HG03469 (cell line): ENCODE measurements at regions not wholly inside any gene's neighbourhood (a gene's known extent, or its start where the extent isn't known, plus 50 kb on each side); places are given as distances from the start of the nearest gene placed in this dataset.

ENCODE experiments used
- ATAC-seq: cut with Tn5 transposase; IDR thresholded peaks from one replicate; pipeline ENCODE4 v1.9.1; 2021; ENCODE audit warnings: mild to moderate bottlenecking, moderate library complexity, moderate number of reproducible peaks; ENCODE audit not compliant: unreplicated experiment

- ATAC-seq: no peak
Measured at GRCh38 chr13:70923863-70924752, 815.9 kb upstream of the KLHL1 start.

- no peak for ATAC-seq
Measured at GRCh38 chr13:70911286-70911685, 803.0 kb upstream of the KLHL1 start.

- no peak for ATAC-seq
Measured at GRCh38 chr13:70908795-70909194, 800.5 kb upstream of the KLHL1 start.

- no peak for ATAC-seq
Measured at GRCh38 chr13:70905035-70905434, 796.8 kb upstream of the KLHL1 start.

GRCh38 chr13:70896136-70896535 lies 787.9 kb upstream of the KLHL1 start:
- no peak for ATAC-seq

GRCh38 chr13:70895599-70895998 lies 787.3 kb upstream of the KLHL1 start:
- ATAC-seq: no peak

- no peak for ATAC-seq
Measured at GRCh38 chr13:70894258-70894657, 786.0 kb upstream of the KLHL1 start.

GRCh38 chr13:70893832-70894231 lies 785.6 kb upstream of the KLHL1 start:
- no peak for ATAC-seq

GRCh38 chr13:70890289-70890688 lies 782.0 kb upstream of the KLHL1 start:
- ATAC-seq: no peak

GRCh38 chr13:70889163-70889562 lies 780.9 kb upstream of the KLHL1 start:
- ATAC-seq: no peak

- no peak for ATAC-seq
Measured at GRCh38 chr13:70884196-70884595, 775.9 kb upstream of the KLHL1 start.

- no peak for ATAC-seq
Measured at GRCh38 chr13:70874636-70875035, 766.4 kb upstream of the KLHL1 start.

GRCh38 chr13:70864731-70865130 lies 756.5 kb upstream of the KLHL1 start:
- no peak for ATAC-seq

- no peak for ATAC-seq
Measured at GRCh38 chr13:70856711-70857110, 748.5 kb upstream of the KLHL1 start.

GRCh38 chr13:70856025-70856424 lies 747.8 kb upstream of the KLHL1 start:
- no peak for ATAC-seq

GRCh38 chr13:70849222-70849621 lies 741.0 kb upstream of the KLHL1 start:
- no peak for ATAC-seq

- ATAC-seq: no peak
Measured at GRCh38 chr13:70844391-70845108, 736.3 kb upstream of the KLHL1 start.

GRCh38 chr13:70842062-70842644 lies 733.9 kb upstream of the KLHL1 start:
- ATAC-seq: no peak

GRCh38 chr13:70841240-70842061 lies 733.2 kb upstream of the KLHL1 start:
- no peak for ATAC-seq

GRCh38 chr13:70835371-70835770 lies 727.1 kb upstream of the KLHL1 start:
- no peak for ATAC-seq

GRCh38 chr13:70829748-70830147 lies 721.5 kb upstream of the KLHL1 start:
- ATAC-seq: no peak
